HG03354 (cell line): ENCODE measurements at regions not wholly inside any gene's neighbourhood (a gene's known extent, or its start where the extent isn't known, plus 50 kb on each side); places are given as distances from the start of the nearest gene placed in this dataset.
A peak's percentile ranks its signal among the peaks of the same experiment; 100 is the strongest.

ENCODE experiments used
- ATAC-seq: cut with Tn5 transposase; IDR thresholded peaks from one replicate; pipeline ENCODE4 v1.9.1; 2021; ENCODE audit warnings: mild to moderate bottlenecking; ENCODE audit not compliant: unreplicated experiment, poor library complexity, severe bottlenecking

DNA sequence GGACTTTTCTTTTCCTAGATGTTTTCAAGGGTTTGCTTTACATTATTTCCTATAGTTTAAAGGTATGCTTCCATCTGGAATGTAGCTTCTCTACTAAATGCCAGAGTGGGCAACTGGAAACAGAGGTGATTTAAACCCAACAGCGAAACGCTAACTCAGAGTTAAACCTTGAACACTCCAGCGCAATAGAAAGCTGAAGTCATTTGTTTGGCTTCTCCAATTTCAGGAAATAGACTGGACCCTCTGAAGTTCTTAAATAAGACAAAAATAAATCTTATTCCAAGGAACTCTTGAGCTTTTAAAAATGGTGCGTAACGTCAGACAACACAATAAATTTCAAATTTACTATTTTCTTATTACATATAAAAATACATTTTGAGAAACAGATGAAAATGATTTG, 1560.0 kb upstream of the TENM3 start:
- ATAC-seq, result no peak

- no peak for ATAC-seq
These were observed 1554.7 kb upstream of the TENM3 start for GRCh38 chr4:180688480-180688879.

DNA sequence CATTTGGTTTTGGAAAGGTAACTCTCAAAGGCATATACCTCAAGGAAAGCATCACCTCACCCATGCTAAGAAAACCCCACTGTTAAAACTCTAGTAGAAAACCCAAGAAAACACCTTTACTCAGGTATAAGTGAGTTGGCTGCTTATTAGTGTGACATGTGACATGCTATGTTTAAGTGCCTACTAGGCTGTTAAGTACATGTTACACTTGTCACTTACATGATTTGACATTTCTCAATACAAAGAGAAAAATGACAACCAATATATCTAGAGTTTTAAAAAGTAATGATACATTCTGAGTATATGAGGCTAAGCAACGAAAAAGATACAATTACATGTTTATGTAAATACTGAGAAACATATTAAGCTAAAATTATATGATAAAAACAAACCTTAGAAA, 1548.3 kb upstream of the TENM3 start:
- ATAC-seq, result no peak

DNA sequence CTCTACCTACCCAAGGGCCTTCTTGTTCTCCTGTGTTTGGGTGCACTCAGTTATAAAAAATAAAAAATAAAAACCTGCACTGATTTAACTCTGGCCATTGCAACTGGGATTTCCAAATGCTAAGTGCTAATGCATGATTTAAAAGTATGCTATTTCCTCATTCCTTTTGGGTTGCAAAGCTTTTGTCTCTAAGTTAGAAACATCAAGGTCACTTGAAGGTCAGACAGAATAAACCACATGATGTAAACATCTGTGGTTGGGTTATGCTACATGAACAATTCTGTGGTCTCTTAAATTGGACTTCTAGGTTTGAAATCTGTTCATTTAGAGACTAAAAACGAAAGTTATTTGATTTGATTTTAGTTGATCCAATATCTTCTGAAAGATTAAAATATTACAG, 1547.4 kb upstream of the TENM3 start:
- ATAC-seq, result no peak

- ATAC-seq, result no peak
These were observed 1546.6 kb upstream of the TENM3 start for GRCh38 chr4:180696460-180697092.

DNA sequence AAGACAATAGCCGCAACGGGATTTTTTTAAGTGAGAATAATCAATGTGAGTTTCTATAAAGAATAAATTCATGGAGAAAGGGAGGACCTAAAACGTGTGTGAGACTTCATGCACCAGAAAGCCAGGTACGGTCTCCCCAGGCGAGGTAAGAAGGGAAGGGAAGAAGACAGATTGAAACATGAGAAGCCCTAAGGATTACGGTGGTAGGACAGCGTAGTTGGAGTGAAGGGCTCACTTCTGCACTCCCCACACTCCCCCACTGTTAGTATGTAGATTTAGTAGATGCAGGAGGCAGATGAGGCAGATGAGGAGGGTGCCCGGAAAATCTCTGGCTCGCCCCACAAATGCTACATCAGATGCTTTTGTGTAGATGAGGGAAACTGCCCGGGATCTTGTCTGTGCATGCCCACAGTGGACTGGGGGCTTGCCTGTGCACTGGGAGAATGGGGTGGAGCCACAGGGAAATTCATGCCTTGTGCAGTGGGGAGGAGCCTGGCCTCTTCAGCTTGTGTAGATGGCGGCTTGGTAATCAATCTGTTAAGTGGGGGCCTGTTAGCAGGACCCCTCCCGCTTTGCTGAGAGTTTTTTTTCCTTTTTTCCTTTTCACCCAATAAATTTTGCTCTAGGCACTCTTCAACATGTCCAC, 1544.5 kb upstream of the TENM3 start:
- ATAC-seq, result no peak

DNA sequence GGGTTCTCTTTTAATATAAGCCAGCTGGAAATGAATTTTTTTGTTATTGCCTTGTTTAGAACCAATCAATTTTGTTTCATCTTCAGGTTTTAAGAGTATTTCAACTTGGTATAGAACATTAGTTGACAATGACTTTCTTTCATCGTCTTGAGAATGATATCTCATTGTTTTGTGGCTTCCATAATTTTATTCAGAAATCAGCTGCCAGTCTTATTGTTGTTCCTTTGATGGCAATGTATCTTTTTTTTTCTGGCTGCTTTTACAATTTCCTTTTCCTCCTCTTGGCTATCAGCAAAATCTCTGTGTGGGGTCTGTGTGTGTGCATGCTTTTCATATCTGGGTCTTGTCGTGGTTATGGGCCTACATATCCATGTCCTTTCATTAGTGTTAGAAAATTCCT, 1536.4 kb upstream of the TENM3 start:
- ATAC-seq, result no peak

- ATAC-seq, result no peak
These were observed 1532.4 kb upstream of the TENM3 start for GRCh38 chr4:180710628-180711337.

DNA sequence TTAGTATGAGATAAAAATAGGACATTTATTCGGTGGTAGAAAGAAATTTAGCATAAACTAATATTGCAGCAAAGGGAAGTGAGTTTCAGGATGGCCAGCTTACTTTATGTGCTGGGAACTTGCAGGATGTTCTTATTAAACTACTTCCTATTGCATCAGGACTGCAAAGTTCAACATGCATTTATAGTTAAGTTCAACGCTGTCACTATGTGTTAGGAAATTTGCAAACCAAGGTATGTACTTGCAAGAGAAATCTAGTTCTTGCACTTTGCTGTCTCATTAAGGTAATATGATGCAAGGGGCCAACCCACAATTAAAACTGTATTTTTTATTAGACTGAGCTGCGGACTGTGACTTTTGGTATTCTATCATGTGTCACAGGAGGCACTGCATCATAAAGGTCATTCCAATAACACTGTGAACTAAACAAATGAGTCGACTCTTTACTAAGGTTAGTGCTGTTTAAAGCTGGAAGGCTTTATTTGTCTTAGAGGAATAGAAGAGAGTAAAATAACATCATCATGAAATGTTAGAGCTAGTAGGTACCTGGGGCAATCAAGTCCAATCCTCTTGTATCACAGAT, 1525.7 kb upstream of the TENM3 start:
- no peak for ATAC-seq

GRCh38 chr4:180721356-180721755, 1521.8 kb upstream of the TENM3 start:
- ATAC-seq, result no peak

DNA sequence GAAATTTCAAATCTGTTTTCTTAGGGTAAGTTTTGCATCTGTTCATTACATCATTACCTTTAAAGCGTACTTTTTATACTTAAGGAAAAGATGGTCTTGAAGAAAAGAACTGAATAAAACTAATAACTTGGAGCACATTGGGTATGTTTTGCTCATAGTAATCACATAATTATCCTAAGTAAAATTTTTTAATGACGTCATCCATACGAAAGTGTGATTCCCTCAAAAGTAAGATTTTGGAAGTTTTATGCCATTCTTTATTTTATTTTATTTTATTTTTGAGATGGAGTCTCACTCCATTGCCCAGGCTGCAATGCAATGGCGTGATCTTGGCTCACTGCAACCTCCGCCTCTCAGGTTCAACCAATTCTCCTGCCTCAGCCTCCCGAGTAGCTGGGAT, 1516.6 kb upstream of the TENM3 start:
- ATAC-seq, result no peak

DNA sequence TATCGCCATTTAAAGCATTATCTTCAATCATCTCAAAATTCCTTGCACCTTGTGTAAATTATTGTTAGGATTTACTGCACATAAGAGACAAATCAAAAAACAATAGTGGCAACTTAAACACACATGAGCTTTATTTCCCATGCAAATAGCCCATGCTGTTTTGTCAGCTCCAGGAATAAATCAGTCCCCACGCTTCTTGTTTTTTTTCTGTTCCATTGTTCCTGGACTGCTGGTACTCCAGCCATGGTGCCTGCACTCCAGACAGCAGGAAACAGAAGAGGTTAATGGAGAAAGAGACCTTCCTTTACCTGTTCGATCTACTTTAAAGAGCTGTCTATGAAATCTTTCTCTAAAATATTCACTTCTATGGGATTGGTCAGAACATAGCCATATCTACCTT, 1515.7 kb upstream of the TENM3 start:
- ATAC-seq, result no peak

DNA sequence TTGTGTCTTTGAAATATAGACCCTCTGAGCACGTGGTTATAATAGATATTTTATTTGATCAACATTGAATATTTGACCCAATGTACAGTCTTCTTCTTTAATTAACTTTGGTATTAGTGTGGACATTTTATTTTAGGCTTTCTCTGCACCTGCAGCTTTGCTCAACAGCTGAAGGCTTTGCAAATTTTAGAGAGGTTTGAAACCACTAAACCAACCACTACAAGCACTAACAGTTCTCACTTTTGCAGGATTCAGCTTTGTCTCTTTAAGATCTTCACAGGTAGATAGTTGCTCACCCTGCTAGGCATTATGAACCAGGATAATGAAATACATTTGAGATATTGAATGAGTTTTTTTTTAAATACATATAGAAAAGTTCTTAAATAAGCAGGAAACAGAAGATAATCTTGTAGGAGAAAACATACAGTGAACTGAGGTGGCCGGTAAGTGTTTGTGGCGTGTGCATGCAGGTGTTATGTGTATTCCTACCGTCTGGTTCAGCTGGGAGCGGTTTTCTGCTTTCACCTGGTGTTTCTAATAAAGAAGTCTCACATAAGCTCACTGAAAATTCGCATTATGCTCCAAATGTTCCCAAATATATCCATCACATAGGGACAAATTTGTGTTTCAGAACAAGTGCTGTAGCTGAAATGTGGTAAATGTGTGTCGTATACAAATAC, 1508.3 kb upstream of the TENM3 start:
- no peak for ATAC-seq

- no peak for ATAC-seq
These were observed 1501.5 kb upstream of the TENM3 start for GRCh38 chr4:180741703-180742102.

DNA sequence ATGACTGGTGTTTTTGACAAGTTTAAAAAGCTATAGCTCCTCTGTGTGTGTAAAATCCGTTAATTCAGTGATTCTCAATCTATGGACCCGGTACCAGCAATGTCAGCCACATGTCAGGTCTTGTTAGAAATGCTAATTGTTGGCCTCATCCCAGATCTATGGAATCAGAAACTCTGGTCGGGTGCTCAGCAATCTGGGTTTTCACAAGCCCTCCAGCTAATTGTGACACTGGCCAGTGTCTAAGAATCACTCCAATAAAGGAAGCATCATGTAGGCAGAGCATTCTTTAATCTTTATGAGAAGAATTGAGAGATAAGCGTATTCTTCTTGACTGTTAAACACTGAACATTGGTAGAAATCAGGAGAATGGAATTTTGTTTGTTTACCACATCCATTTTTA, 1498.2 kb upstream of the TENM3 start:
- no peak for ATAC-seq

- no peak for ATAC-seq
These were observed 1492.2 kb upstream of the TENM3 start for GRCh38 chr4:180751009-180751408.

DNA sequence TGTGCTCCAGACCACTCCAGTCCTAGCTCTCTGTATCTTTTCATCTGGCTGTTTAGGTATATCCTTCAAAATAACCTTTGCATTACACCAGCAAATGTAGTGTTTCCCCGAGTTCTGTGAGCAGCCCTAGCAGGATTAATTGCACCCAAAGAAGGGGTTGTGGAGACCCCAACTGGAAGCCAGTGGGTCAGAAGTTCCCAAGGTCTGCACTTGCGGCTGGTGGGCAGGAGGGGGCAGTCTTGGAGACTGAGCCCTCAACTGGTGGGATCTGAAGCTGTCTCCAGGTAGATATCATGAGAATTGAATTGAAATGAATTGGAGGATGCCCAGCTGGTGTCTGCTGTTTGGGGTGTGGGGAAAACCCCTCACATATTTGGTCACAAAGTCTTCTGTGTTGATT, 1485.3 kb upstream of the TENM3 start:
- peak; percentile 72 for ATAC-seq

DNA sequence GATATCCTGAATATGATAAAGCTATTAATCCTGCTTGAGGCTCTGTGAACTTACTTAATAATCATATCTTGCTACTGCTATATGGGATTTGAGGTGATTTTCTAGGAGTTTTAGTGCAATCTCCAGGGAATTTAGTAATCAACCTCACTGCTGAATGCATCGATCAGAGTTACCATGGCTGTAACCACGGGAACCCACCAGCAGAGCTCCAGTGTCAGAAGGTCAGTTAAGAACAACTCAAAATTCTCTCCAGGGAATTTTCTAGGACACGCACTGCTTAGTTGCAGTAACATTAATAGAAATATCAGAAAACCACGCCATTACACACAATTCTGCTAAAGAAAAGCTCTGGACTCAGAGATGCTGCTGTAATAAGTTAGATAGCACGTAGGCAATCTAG, 1477.2 kb upstream of the TENM3 start:
- no peak for ATAC-seq

DNA sequence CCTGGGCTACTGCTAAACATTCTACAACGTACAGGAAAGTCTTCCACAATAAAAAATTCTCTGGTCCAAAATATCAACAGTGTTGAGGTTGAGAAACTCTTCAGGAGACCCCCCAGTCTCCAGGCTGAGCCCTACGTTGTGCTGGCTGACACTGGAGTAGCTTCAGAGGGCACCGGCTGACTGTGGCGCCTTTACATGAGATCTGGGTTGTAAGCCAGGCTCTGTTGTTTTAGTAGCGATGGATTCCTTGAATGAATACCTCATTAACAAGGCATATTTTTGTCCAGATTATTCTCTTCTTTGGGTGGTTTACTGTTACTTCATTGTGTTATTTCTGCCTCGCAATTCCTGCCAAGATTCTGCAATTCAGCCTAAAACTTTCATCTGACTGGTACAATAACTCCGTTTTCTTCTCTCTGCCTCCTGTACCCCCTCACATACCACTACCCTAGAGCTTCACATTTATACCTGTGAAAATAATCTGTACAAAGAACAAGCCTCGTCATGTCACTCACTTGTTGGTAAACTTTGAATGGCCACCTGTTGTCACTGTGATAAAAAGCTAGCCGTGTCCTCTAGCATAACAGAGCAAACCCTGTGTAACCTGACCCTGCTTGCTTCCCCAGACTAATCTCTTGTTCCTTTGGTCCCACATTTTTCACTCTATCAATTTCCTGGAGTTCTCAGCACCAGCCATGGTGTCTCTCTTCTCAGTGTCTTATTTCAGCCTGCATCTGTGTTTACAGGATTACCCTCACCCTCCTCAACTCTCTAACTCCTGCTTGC, 1476.1 kb upstream of the TENM3 start:
- ATAC-seq, result no peak

- ATAC-seq, result no peak
These were observed 1474.6 kb upstream of the TENM3 start for GRCh38 chr4:180768610-180769009.
